ENCODE measurements at regions not wholly inside any gene's neighbourhood (a gene's known extent, or its start where the extent isn't known, plus 50 kb on each side); places are given as distances from the start of the nearest gene placed in this dataset.

DNA sequence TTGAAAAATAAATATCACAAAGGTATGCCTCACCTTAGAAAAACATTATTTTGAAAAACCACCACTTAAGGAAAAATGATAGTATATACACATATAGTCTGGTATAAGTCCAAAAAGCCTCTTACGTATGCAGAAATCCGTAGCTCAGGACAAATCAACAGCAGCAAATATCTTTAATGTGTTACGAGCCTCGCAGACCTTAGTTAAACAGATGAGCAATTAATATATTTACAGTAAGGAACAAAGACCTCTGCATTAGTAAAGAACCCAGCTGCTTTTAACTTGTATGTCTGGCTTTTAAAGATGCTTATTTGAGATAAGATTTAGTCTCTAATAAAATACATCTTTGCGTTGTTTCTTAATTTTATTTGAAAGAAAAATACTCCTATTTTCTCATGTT, 79.9 kb upstream of the CHRM3 start:
- TF ChIP-seq ZFX (IDR thresholded peaks at IDR 0.05; ENCODE audit: borderline replicate concordance) (no peak), CTCF (IDR thresholded peaks at IDR 0.05) (no peak)
- H3K27ac ChIP-seq = no peak overlapping the region

GRCh38 chr1:239303289-239303688, 83.1 kb upstream of the CHRM3 start:
- TF ChIP-seq CTCF (IDR thresholded peaks at IDR 0.05) = no peak
- TF ChIP-seq ZFX (IDR thresholded peaks at IDR 0.05; ENCODE audit: borderline replicate concordance) = no peak
- H3K27ac ChIP-seq = no peak overlapping the region

DNA sequence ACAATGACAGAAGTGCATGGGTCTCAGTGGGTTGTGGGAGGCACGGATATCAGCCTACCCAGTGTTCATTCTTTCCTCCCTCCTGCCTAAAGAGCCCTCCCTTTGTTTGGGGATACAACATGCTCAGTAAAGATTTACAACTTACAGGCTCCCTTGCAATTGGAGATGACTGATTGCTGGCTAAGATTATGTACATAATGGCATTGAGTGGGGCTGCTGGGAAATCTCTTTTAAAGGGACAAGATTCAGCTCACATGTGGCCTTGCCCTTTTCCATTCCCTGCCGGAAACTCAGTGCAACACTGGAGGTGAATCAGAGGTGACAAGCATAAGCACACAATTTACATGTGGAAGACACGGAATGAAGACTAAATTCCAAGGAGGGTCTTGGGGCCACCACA, 83.7 kb upstream of the CHRM3 start:
- H3K27ac ChIP-seq = no peak overlapping the region
- no peak for TF ChIP-seq CTCF (IDR thresholded peaks at IDR 0.05)
- no peak for TF ChIP-seq ZFX (IDR thresholded peaks at IDR 0.05; ENCODE audit: borderline replicate concordance)

DNA sequence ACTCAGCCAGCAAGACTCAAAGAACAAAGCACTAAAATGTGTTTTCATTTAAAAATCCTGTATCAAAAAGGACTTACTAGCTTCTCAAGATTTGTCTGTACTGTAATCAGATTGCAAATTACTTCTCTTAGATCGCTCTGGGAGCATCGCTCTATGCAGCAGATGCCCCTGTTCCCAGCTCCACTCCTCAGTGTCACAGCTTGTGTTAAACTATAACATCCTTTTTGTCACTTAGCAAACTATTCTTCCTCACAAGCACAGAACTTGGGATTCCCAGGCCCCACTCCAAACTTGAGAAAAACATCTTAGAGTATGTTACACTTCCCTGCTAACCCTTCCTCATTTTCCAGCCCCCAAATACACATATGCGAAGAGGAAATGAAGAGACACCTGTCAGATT, 85.1 kb upstream of the CHRM3 start:
- TF ChIP-seq CTCF (IDR thresholded peaks at IDR 0.05) (no peak), ZFX (IDR thresholded peaks at IDR 0.05; ENCODE audit: borderline replicate concordance) (no peak)
- no peak overlapping the region for H3K27ac ChIP-seq

- TF ChIP-seq CTCF (IDR thresholded peaks at IDR 0.05) = no peak
- TF ChIP-seq ZFX (IDR thresholded peaks at IDR 0.05; ENCODE audit: borderline replicate concordance) = no peak
- H3K27ac ChIP-seq = no peak overlapping the region
Observed at GRCh38 chr1:239297910-239298309, 88.5 kb upstream of the CHRM3 start.

GRCh38 chr1:239293350-239294110, 92.8 kb upstream of the CHRM3 start:
- TF ChIP-seq ZFX (IDR thresholded peaks at IDR 0.05; ENCODE audit: borderline replicate concordance) (no peak), CTCF (IDR thresholded peaks at IDR 0.05) (no peak)
- no peak overlapping the region for H3K27ac ChIP-seq

GRCh38 chr1:239288820-239289554, 97.4 kb upstream of the CHRM3 start:
- H3K27ac ChIP-seq = no peak overlapping the region
- no peak for TF ChIP-seq ZFX (IDR thresholded peaks at IDR 0.05; ENCODE audit: borderline replicate concordance)
- no peak for TF ChIP-seq CTCF (IDR thresholded peaks at IDR 0.05)

All from 22Rv1 (cell line).